ENCODE measurements at regions not wholly inside any gene's neighbourhood (a gene's known extent, or its start where the extent isn't known, plus 50 kb on each side); places are given as distances from the start of the nearest gene placed in this dataset.

GRCh38 chr10:7507887-7508726, 97.3 kb upstream of the SFMBT2 start:
- no peak for DNase-seq (ENCODE audit: low read depth)
- no peak for TF ChIP-seq CTCF (IDR thresholded peaks at IDR 0.05; ENCODE audit: low read depth, low read length, missing control alignments)
- no peak overlapping the region for H3K4me3 ChIP-seq (ENCODE audit: low read depth, low read length)

GRCh38 chr10:7506571-7506970, 95.7 kb upstream of the SFMBT2 start:
- in situ Hi-C loops (cut with HindIII; ENCODE audit: low sequenced_read_pairs): no loop called here
- no peak for TF ChIP-seq CTCF (IDR thresholded peaks at IDR 0.05; ENCODE audit: low read depth, low read length, missing control alignments)
- DNase-seq (ENCODE audit: low read depth): no peak
- H3K4me3 ChIP-seq (ENCODE audit: low read depth, low read length): no peak overlapping the region

More at GRCh38 chr10:7507887-7508726, 97.3 kb upstream of the SFMBT2 start:
- in situ Hi-C loops (cut with HindIII; ENCODE audit: low sequenced_read_pairs): no loop called here

GRCh38 chr10:7505196-7505595, 94.4 kb upstream of the SFMBT2 start:
- in situ Hi-C loops (cut with HindIII; ENCODE audit: low sequenced_read_pairs): no loop called here
- no peak overlapping the region for H3K4me3 ChIP-seq (ENCODE audit: low read depth, low read length)
- no peak for TF ChIP-seq CTCF (IDR thresholded peaks at IDR 0.05; ENCODE audit: low read depth, low read length, missing control alignments)
- DNase-seq (ENCODE audit: low read depth): no peak

GRCh38 chr10:7503190-7503589, 92.4 kb upstream of the SFMBT2 start:
- in situ Hi-C loops (cut with HindIII; ENCODE audit: low sequenced_read_pairs): no loop called here
- no peak for DNase-seq (ENCODE audit: low read depth)
- no peak overlapping the region for H3K4me3 ChIP-seq (ENCODE audit: low read depth, low read length)
- no peak for TF ChIP-seq CTCF (IDR thresholded peaks at IDR 0.05; ENCODE audit: low read depth, low read length, missing control alignments)

- H3K4me3 ChIP-seq (ENCODE audit: low read depth, low read length): no peak overlapping the region
- in situ Hi-C loops (cut with HindIII; ENCODE audit: low sequenced_read_pairs): no loop called here
- DNase-seq (ENCODE audit: low read depth): no peak
- no peak for TF ChIP-seq CTCF (IDR thresholded peaks at IDR 0.05; ENCODE audit: low read depth, low read length, missing control alignments)
Measured at GRCh38 chr10:7501157-7501556, 90.3 kb upstream of the SFMBT2 start.

GRCh38 chr10:7498111-7498510, 87.3 kb upstream of the SFMBT2 start:
- DNase-seq (ENCODE audit: low read depth): no peak
- TF ChIP-seq CTCF (IDR thresholded peaks at IDR 0.05; ENCODE audit: low read depth, low read length, missing control alignments): no peak
- H3K4me3 ChIP-seq (ENCODE audit: low read depth, low read length): no peak overlapping the region
- in situ Hi-C loops (cut with HindIII; ENCODE audit: low sequenced_read_pairs): no loop called here
